ENCODE measurements at regions not wholly inside any gene's neighbourhood (a gene's known extent, or its start where the extent isn't known, plus 50 kb on each side); places are given as distances from the start of the nearest gene placed in this dataset.

DNA sequence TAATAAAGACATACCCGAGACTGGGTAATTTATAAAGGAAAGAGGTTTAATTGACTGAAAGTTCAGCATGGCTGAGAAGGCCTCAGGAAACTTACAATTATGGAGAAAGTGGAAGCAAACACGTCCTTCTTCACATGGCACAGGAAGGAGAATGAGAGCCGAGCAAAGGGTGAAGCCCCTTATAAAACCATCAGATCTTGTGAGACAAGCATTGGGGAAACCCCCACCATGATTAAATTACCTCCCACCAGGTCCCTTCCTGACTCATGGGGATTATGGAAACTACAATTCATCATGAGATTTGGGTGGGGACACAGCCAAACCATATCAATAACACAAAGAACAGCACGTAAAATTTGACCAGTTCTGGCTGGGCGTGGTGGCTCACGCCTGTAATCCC lies 85.6 kb upstream of the ATF7IP start:
- H3K27me3 ChIP-seq (ENCODE audit: control insufficient read depth in 2 of 2, insufficient read depth in 2 of 2, low read length in 2 of 2): no peaks in the 10 kb centered on the region
- intact Hi-C loops (cut with micrococcal nuclease): no loop called here
- H3K4me3 ChIP-seq (ENCODE audit: low read length): no peak overlapping the region
- no peaks in the 10 kb centered on the region for H3K27me3 Mint-ChIP-seq
- H3K9me3 ChIP-seq (ENCODE audit: control insufficient read depth in 2 of 3, low read length in 3 of 3): no peaks in the 10 kb centered on the region
- no peak for ATAC-seq
- DNase-seq: no peak
- no peak overlapping the region for H3K27ac ChIP-seq (ENCODE audit: low read depth, low read length)
- ChIA-PET POLR2A (no interaction called here), CTCF (interaction anchor here (0.6 kb wide), 1 partner anchor 10 kb away, joined by 3 read pairs; no protein-coding TSS in a partner anchor)
- no peaks in the 10 kb centered on the region for H3K36me3 ChIP-seq (ENCODE audit: control insufficient read depth in 2 of 3, insufficient read depth in 3 of 3, low read length in 3 of 3)
- H3K36me3 Mint-ChIP-seq: peaks cover 0 to 8% (median 4%) of the 10 kb centered on the region in 5 donors
- no peak overlapping the region for H3K4me3 Mint-ChIP-seq
- H3K4me1 ChIP-seq (ENCODE audit: control insufficient read depth in 2 of 2, insufficient read depth in 2 of 2, low read length in 2 of 2): no peaks in the 10 kb centered on the region
- no peak overlapping the region for H3K27ac Mint-ChIP-seq
- peaks cover 0 to 16% (median 7%) of the 10 kb centered on the region in 11 donors for H3K9me3 Mint-ChIP-seq
- H3K4me1 Mint-ChIP-seq: peaks cover 0 to 14% (median 8%) of the 10 kb centered on the region in 7 donors

DNA sequence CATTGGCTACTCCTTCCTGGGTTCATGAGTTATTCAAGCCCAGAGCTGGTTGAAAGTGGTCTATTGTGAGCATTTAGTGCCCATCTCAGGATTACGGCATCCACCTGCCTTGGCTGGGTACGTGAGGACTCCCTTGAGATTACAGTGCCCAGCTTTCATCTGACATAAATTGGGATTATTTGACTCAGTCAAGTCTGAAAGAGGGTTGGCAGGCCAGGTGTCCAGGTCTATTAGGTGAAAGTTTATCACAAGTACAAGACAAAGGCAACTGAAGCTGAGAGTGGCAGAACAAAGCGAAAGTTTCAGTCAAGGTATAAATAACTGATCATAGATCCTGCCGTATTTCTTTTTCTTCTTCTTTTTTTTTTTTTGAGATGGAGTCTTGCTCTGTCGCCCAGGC lies 84.6 kb upstream of the ATF7IP start:
- no peaks in the 10 kb centered on the region for H3K27me3 Mint-ChIP-seq
- H3K4me1 Mint-ChIP-seq: peaks cover 0 to 9% (median 2%) of the 10 kb centered on the region in 7 donors
- intact Hi-C loops (cut with micrococcal nuclease): no loop called here
- ChIA-PET POLR2A (interaction anchor here (0.6 kb wide), 1 partner anchor 492 kb away, joined by 3 read pairs; no protein-coding TSS in a partner anchor), CTCF (no interaction called here)
- no peak for DNase-seq
- Histone ChIP-seq H3K27me3 (ENCODE audit: control insufficient read depth in 2 of 2, insufficient read depth in 2 of 2, low read length in 2 of 2) (no peaks in the 10 kb centered on the region), H3K27ac (ENCODE audit: low read depth, low read length) (no peak overlapping the region), H3K36me3 (ENCODE audit: control insufficient read depth in 2 of 3, insufficient read depth in 3 of 3, low read length in 3 of 3) (no peaks in the 10 kb centered on the region), H3K4me1 (ENCODE audit: control insufficient read depth in 2 of 2, insufficient read depth in 2 of 2, low read length in 2 of 2) (no peaks in the 10 kb centered on the region), H3K9me3 (ENCODE audit: control insufficient read depth in 2 of 3, low read length in 3 of 3) (no peaks in the 10 kb centered on the region), H3K4me3 (ENCODE audit: low read length) (no peak overlapping the region)
- ATAC-seq: no peak
- H3K36me3 Mint-ChIP-seq: peaks cover 0 to 4% (median 3%) of the 10 kb centered on the region in 5 donors
- no peak overlapping the region for H3K27ac Mint-ChIP-seq
- H3K9me3 Mint-ChIP-seq: peaks cover 0 to 13% (median 6%) of the 10 kb centered on the region in 11 donors
- no peak overlapping the region for H3K4me3 Mint-ChIP-seq

GRCh38 chr12:14281539-14281938 lies 83.9 kb upstream of the ATF7IP start:
- DNase-seq (no peak), ATAC-seq (no peak)
- Histone ChIP-seq H3K4me1 (ENCODE audit: control insufficient read depth in 2 of 2, insufficient read depth in 2 of 2, low read length in 2 of 2) (no peaks in the 10 kb centered on the region), H3K4me3 (ENCODE audit: low read length) (no peak overlapping the region), H3K36me3 (ENCODE audit: control insufficient read depth in 2 of 3, insufficient read depth in 3 of 3, low read length in 3 of 3) (no peaks in the 10 kb centered on the region), H3K9me3 (ENCODE audit: control insufficient read depth in 2 of 3, low read length in 3 of 3) (no peaks in the 10 kb centered on the region), H3K27me3 (ENCODE audit: control insufficient read depth in 2 of 2, insufficient read depth in 2 of 2, low read length in 2 of 2) (no peaks in the 10 kb centered on the region), H3K27ac (ENCODE audit: low read depth, low read length) (no peak overlapping the region)
- H3K9me3 Mint-ChIP-seq: peaks cover 0 to 17% (median 6%) of the 10 kb centered on the region in 11 donors
- ChIA-PET CTCF (no interaction called here), POLR2A (no interaction called here)
- intact Hi-C loops (cut with micrococcal nuclease): no loop called here
- H3K4me3 Mint-ChIP-seq: no peak overlapping the region
- peaks cover 0 to 8% (median 0%) of the 10 kb centered on the region in 7 donors for H3K4me1 Mint-ChIP-seq
- H3K36me3 Mint-ChIP-seq: peaks cover 0 to 4% (median 2%) of the 10 kb centered on the region in 5 donors
- no peak overlapping the region for H3K27ac Mint-ChIP-seq
- H3K27me3 Mint-ChIP-seq: no peaks in the 10 kb centered on the region

GRCh38 chr12:14283489-14284144 lies 81.9 kb upstream of the ATF7IP start:
- intact Hi-C loops (cut with micrococcal nuclease): no loop called here
- Histone ChIP-seq H3K36me3 (ENCODE audit: control insufficient read depth in 2 of 3, insufficient read depth in 3 of 3, low read length in 3 of 3) (no peaks in the 10 kb centered on the region), H3K4me1 (ENCODE audit: control insufficient read depth in 2 of 2, insufficient read depth in 2 of 2, low read length in 2 of 2) (no peaks in the 10 kb centered on the region), H3K4me3 (ENCODE audit: low read length) (no peak overlapping the region), H3K9me3 (ENCODE audit: control insufficient read depth in 2 of 3, low read length in 3 of 3) (no peaks in the 10 kb centered on the region), H3K27me3 (ENCODE audit: control insufficient read depth in 2 of 2, insufficient read depth in 2 of 2, low read length in 2 of 2) (no peaks in the 10 kb centered on the region), H3K27ac (ENCODE audit: low read depth, low read length) (no peak overlapping the region)
- ChIA-PET POLR2A (no interaction called here), CTCF (no interaction called here)
- H3K9me3 Mint-ChIP-seq: peaks cover 0 to 23% (median 8%) of the 10 kb centered on the region in 11 donors
- H3K27ac Mint-ChIP-seq: peak overlapping the region in 2 of 9 donors; percentile 14 to 18
- H3K27me3 Mint-ChIP-seq: no peaks in the 10 kb centered on the region
- peaks cover 0 to 4% (median 0%) of the 10 kb centered on the region in 5 donors for H3K36me3 Mint-ChIP-seq
- H3K4me1 Mint-ChIP-seq: peaks cover 0 to 8% (median 0%) of the 10 kb centered on the region in 7 donors
- ATAC-seq: no peak
- H3K4me3 Mint-ChIP-seq: peak overlapping the region in 1 of 10 donors; percentile 10
- DNase-seq: no peak

DNA sequence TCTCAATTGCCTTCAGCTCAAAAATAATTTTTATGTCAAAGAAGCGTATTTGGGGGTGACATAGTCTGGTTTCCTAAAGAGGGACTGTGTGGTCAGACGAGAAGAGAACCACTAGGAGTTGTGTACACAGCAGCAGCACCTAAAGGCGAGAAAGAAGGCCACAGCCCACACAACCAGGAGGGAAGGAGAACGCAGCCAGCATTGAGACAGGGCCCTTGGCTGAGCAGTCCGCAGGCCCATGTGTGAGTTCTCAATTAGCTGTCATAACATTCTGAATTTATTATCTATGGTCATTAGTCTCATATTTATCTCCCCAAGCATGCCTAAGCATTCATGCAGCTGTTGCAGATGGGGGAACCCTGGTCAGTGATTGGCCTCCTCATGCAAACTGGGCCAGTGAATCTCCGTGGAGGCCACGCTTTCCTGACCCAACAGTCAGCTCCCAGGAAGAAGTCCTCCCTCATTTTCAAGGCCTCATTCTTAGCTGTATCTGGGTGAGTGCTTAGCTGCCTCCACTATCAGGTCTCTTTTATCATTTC lies 81.2 kb upstream of the ATF7IP start:
- CTCF ChIA-PET: no interaction called here
- H3K27ac Mint-ChIP-seq: no peak overlapping the region
- H3K4me3 Mint-ChIP-seq: no peak overlapping the region
- H3K36me3 ChIP-seq (ENCODE audit: control insufficient read depth in 2 of 3, insufficient read depth in 3 of 3, low read length in 3 of 3): no peaks in the 10 kb centered on the region
- peaks cover 0 to 29% (median 12%) of the 10 kb centered on the region in 11 donors for H3K9me3 Mint-ChIP-seq
- POLR2A ChIA-PET: no interaction called here
- intact Hi-C loops (cut with micrococcal nuclease): no loop called here
- peaks cover 0 to 8% (median 0%) of the 10 kb centered on the region in 7 donors for H3K4me1 Mint-ChIP-seq
- peaks cover 0 to 5% (median 5%) of the 10 kb centered on the region in 3 experiments for H3K9me3 ChIP-seq (ENCODE audit: control insufficient read depth in 2 of 3, low read length in 3 of 3)
- H3K27ac ChIP-seq (ENCODE audit: low read depth, low read length): no peak overlapping the region
- no peak for DNase-seq
- no peaks in the 10 kb centered on the region for H3K27me3 ChIP-seq (ENCODE audit: control insufficient read depth in 2 of 2, insufficient read depth in 2 of 2, low read length in 2 of 2)
- no peaks in the 10 kb centered on the region for H3K4me1 ChIP-seq (ENCODE audit: control insufficient read depth in 2 of 2, insufficient read depth in 2 of 2, low read length in 2 of 2)
- no peaks in the 10 kb centered on the region for H3K27me3 Mint-ChIP-seq
- peaks cover 0 to 4% (median 0%) of the 10 kb centered on the region in 5 donors for H3K36me3 Mint-ChIP-seq
- H3K4me3 ChIP-seq (ENCODE audit: low read length): no peak overlapping the region
- no peak for ATAC-seq

- Mint-ChIP-seq H3K4me3 (no peak overlapping the region), H3K27ac (no peak overlapping the region), H3K36me3 (peaks cover 0 to 6% (median 0%) of the 10 kb centered on the region in 5 donors), H3K4me1 (peaks cover 0 to 4% (median 0%) of the 10 kb centered on the region in 7 donors), H3K9me3 (peaks cover 0 to 48% (median 11%) of the 10 kb centered on the region in 11 donors), H3K27me3 (no peaks in the 10 kb centered on the region)
- Histone ChIP-seq H3K9me3 (ENCODE audit: control insufficient read depth in 2 of 3, low read length in 3 of 3) (peaks cover 0 to 6% (median 5%) of the 10 kb centered on the region in 3 experiments), H3K27me3 (ENCODE audit: control insufficient read depth in 2 of 2, insufficient read depth in 2 of 2, low read length in 2 of 2) (no peaks in the 10 kb centered on the region), H3K4me1 (ENCODE audit: control insufficient read depth in 2 of 2, insufficient read depth in 2 of 2, low read length in 2 of 2) (no peaks in the 10 kb centered on the region), H3K4me3 (ENCODE audit: low read length) (no peak overlapping the region), H3K27ac (ENCODE audit: low read depth, low read length) (no peak overlapping the region), H3K36me3 (ENCODE audit: control insufficient read depth in 2 of 3, insufficient read depth in 3 of 3, low read length in 3 of 3) (no peaks in the 10 kb centered on the region)
- ChIA-PET CTCF (interaction anchor here (0.6 kb wide), 1 partner anchor 9 kb away, joined by 3 read pairs; no protein-coding TSS in a partner anchor), POLR2A (interaction anchor here (0.6 to 1.0 kb wide), 3 partner anchors 11 to 191 kb away, joined by 3 read pairs; no protein-coding TSS in a partner anchor)
- DNase-seq (no peak), ATAC-seq (no peak)
- intact Hi-C loops (cut with micrococcal nuclease): no loop called here
Measured at GRCh38 chr12:14289601-14290000, 75.9 kb upstream of the ATF7IP start.
